ENCODE measurements at regions not wholly inside any gene's neighbourhood (a gene's known extent, or its start where the extent isn't known, plus 50 kb on each side); places are given as distances from the start of the nearest gene placed in this dataset.

- peaks cover 3% of the 10 kb centered on the region for H3K9me3 Mint-ChIP-seq
- no peak overlapping the region for H3K4me3 Mint-ChIP-seq
These were observed 520.5 kb upstream of the NR3C2 start for GRCh38 chr4:148962539-148963290.

GRCh38 chr4:148961526-148961925 lies 519.3 kb upstream of the NR3C2 start:
- Mint-ChIP-seq H3K4me1 (no peaks in the 10 kb centered on the region), H3K9me3 (peaks cover 3% of the 10 kb centered on the region), H3K27me3 (ENCODE audit: low read depth) (peaks cover 1% of the 10 kb centered on the region), H3K36me3 (no peaks in the 10 kb centered on the region), H3K4me3 (no peak overlapping the region), H3K27ac (no peak overlapping the region)
- TF ChIP-seq CTCF (IDR thresholded peaks at IDR 0.05; ENCODE audit: unreplicated experiment) = no peak
- DNase-seq (ENCODE audit: low spot score in 2 of 2, unreplicated experiment in 2 of 2) = no peak

More at GRCh38 chr4:148962539-148963290, 520.5 kb upstream of the NR3C2 start:
- no peak for TF ChIP-seq CTCF (IDR thresholded peaks at IDR 0.05; ENCODE audit: unreplicated experiment)
- no peak overlapping the region for H3K27ac Mint-ChIP-seq
- DNase-seq (ENCODE audit: low spot score in 2 of 2, unreplicated experiment in 2 of 2) = no peak
- H3K36me3 Mint-ChIP-seq = no peaks in the 10 kb centered on the region
- no peaks in the 10 kb centered on the region for H3K4me1 Mint-ChIP-seq
- H3K27me3 Mint-ChIP-seq (ENCODE audit: low read depth) = peaks cover 1% of the 10 kb centered on the region

GRCh38 chr4:148958317-148958716 lies 516.1 kb upstream of the NR3C2 start:
- Mint-ChIP-seq H3K36me3 (no peaks in the 10 kb centered on the region), H3K9me3 (peaks cover 3% of the 10 kb centered on the region), H3K4me3 (no peak overlapping the region), H3K27me3 (ENCODE audit: low read depth) (no peaks in the 10 kb centered on the region), H3K4me1 (no peaks in the 10 kb centered on the region), H3K27ac (no peak overlapping the region)
- DNase-seq (ENCODE audit: low spot score in 2 of 2, unreplicated experiment in 2 of 2) = no peak
- TF ChIP-seq CTCF (IDR thresholded peaks at IDR 0.05; ENCODE audit: unreplicated experiment) = no peak

GRCh38 chr4:148955564-148956297 lies 513.5 kb upstream of the NR3C2 start:
- DNase-seq (ENCODE audit: low spot score in 2 of 2, unreplicated experiment in 2 of 2) = no peak
- no peaks in the 10 kb centered on the region for H3K27me3 Mint-ChIP-seq (ENCODE audit: low read depth)
- H3K36me3 Mint-ChIP-seq = no peaks in the 10 kb centered on the region
- H3K4me1 Mint-ChIP-seq = no peaks in the 10 kb centered on the region
- H3K9me3 Mint-ChIP-seq = no peaks in the 10 kb centered on the region
- no peak overlapping the region for H3K4me3 Mint-ChIP-seq
- TF ChIP-seq CTCF (IDR thresholded peaks at IDR 0.05; ENCODE audit: unreplicated experiment) = no peak
- H3K27ac Mint-ChIP-seq = no peak overlapping the region

- Mint-ChIP-seq H3K4me1 (peaks cover 3% of the 10 kb centered on the region), H3K36me3 (no peaks in the 10 kb centered on the region), H3K27ac (no peak overlapping the region), H3K27me3 (ENCODE audit: low read depth) (no peaks in the 10 kb centered on the region), H3K4me3 (no peak overlapping the region), H3K9me3 (no peaks in the 10 kb centered on the region)
- TF ChIP-seq CTCF (IDR thresholded peaks at IDR 0.05; ENCODE audit: unreplicated experiment) = no peak
- no peak for DNase-seq (ENCODE audit: low spot score in 2 of 2, unreplicated experiment in 2 of 2)
These were observed 512.0 kb upstream of the NR3C2 start for GRCh38 chr4:148954011-148954749.

Measured in mesothelial cell of epicardium (in vitro differentiated cells).